Skin of body (tissue), 1 donor: ENCODE measurements at regions not wholly inside any gene's neighbourhood (a gene's known extent, or its start where the extent isn't known, plus 50 kb on each side); places are given as distances from the start of the nearest gene placed in this dataset.

Experiments used
- DNase-seq: peaks from one replicate; lab custom pipeline; 2025; lab: John Stamatoyannopoulos, UW

- no peak for DNase-seq
Measured at GRCh38 chr6:113488061-113488460, 369.1 kb upstream of the MARCKS start.

GRCh38 chr6:113488812-113489685, 368.1 kb upstream of the MARCKS start:
- no peak for DNase-seq

- DNase-seq: no peak
Measured at GRCh38 chr6:113489952-113490746, 367.0 kb upstream of the MARCKS start.

- DNase-seq: no peak
Measured at GRCh38 chr6:113491376-113491775, 365.8 kb upstream of the MARCKS start.

- no peak for DNase-seq
Measured at GRCh38 chr6:113493991-113494390, 363.2 kb upstream of the MARCKS start.

GRCh38 chr6:113495521-113495920, 361.6 kb upstream of the MARCKS start:
- DNase-seq: no peak

GRCh38 chr6:113496166-113496565, 361.0 kb upstream of the MARCKS start:
- peak; percentile 8 for DNase-seq

- no peak for DNase-seq
Measured at GRCh38 chr6:113500221-113500620, 356.9 kb upstream of the MARCKS start.

- no peak for DNase-seq
Measured at GRCh38 chr6:113505084-113505699, 352.0 kb upstream of the MARCKS start.

- no peak for DNase-seq
Measured at GRCh38 chr6:113508249-113508648, 348.9 kb upstream of the MARCKS start.

GRCh38 chr6:113511100-113511499, 346.0 kb upstream of the MARCKS start:
- no peak for DNase-seq

GRCh38 chr6:113512576-113512975, 344.6 kb upstream of the MARCKS start:
- no peak for DNase-seq

GRCh38 chr6:113513086-113513485, 344.1 kb upstream of the MARCKS start:
- no peak for DNase-seq

GRCh38 chr6:113522376-113522775, 334.8 kb upstream of the MARCKS start:
- DNase-seq: no peak

- DNase-seq: no peak
Measured at GRCh38 chr6:113524826-113525225, 332.3 kb upstream of the MARCKS start.

- no peak for DNase-seq
Measured at GRCh38 chr6:113526553-113526952, 330.6 kb upstream of the MARCKS start.

- DNase-seq: no peak
Measured at GRCh38 chr6:113526995-113527394, 330.1 kb upstream of the MARCKS start.

- no peak for DNase-seq
Measured at GRCh38 chr6:113528111-113528510, 329.0 kb upstream of the MARCKS start.

- DNase-seq: no peak
Measured at GRCh38 chr6:113529196-113529595, 327.9 kb upstream of the MARCKS start.

GRCh38 chr6:113529879-113530278, 327.3 kb upstream of the MARCKS start:
- DNase-seq: no peak

GRCh38 chr6:113530769-113531168, 326.4 kb upstream of the MARCKS start:
- no peak for DNase-seq

GRCh38 chr6:113539202-113539601, 317.9 kb upstream of the MARCKS start:
- DNase-seq: no peak
